Heart right ventricle (tissue), 16 donors: ENCODE measurements at regions not wholly inside any gene's neighbourhood (a gene's known extent, or its start where the extent isn't known, plus 50 kb on each side); places are given as distances from the start of the nearest gene placed in this dataset.

Experiments
- ATAC-seq, 8 donors: fragments of 200-7000 bp; cut with Tn5 transposase; one replicate each; pipeline ENCODE4 v1.9.1; 2020; ENCODE audit warnings: mild to moderate bottlenecking in 8 of 8, moderate library complexity in 8 of 8, moderate number of reproducible peaks in 1 of 8
- DNase-seq, 2 donors: peaks; one replicate each; pipeline ENCODE4 v3.0.0-alpha.2; 2020
- H3K27ac ChIP-seq, 10 donors: fragments of 200-600 bp; sonication (generic) in 2 of 10; one replicate each; pipeline versions ENCODE4 v1.5.0 to v1.8.0; 2020 to 2022; ENCODE audit warnings: mild to moderate bottlenecking in 3 of 10
- H3K27me3 ChIP-seq, 7 donors: fragments of 200-600 bp; one replicate each; pipeline ENCODE4 v1.8.0; 2021 to 2022; ENCODE audit warnings: mild to moderate bottlenecking in 2 of 7
- H3K36me3 ChIP-seq, 9 donors: fragments of 200-600 bp; sonication (generic) in 1 of 9; one replicate each; pipeline versions ENCODE4 v1.5.0 to v1.8.0; 2020 to 2022; ENCODE audit warnings: mild to moderate bottlenecking in 2 of 9
- H3K4me1 ChIP-seq, 9 donors: fragments of 200-600 bp; sonication (generic) in 1 of 9; one replicate each; pipeline versions ENCODE4 v1.5.0 to v1.8.0; 2020 to 2022; ENCODE audit warnings: mild to moderate bottlenecking in 4 of 9
- H3K4me3 ChIP-seq, 10 donors: fragments of 200-600 bp; sonication (generic) in 2 of 10; one replicate each; pipeline versions ENCODE4 v1.5.0 to v1.8.0; 2020 to 2022; ENCODE audit warnings: mild to moderate bottlenecking in 7 of 10, moderate library complexity in 2 of 10
- H3K9me3 ChIP-seq, 11 donors: fragments of 200-600 bp in 10 of 11; sonication (generic) in 2 of 11; one replicate each; pipeline versions ENCODE4 v1.5.0 to v1.8.0; 2013 to 2022; ENCODE audit warnings: mild to moderate bottlenecking in 2 of 11, control low read depth in 1 of 11, moderate library complexity in 1 of 11
- WGBS, 2 donors: extraction: QIAGEN DNeasy Blood & Tissue Kit; methylation state at CpG; one replicate each; pipeline ENCODE4 v1.1.7; 2013; ENCODE audit warnings: inconsistent platforms in 1 of 2; 5-methylcytosine and 5-hydroxymethylcytosine counted together
- intact Hi-C, 10 donors: fragments of 100-400 bp; cut with DNase I; formaldehyde crosslinking; loops; one replicate each; pipeline versions ENCODE4 v1.11.1 to v1.14.2; 2022
- TF ChIP-seq, protein P1 (sequence below), 9 donors: fragments of 200-600 bp; sonication (generic) in 2 of 9; IDR thresholded peaks; one replicate each; pipeline versions ENCODE4 v1.5.0 to v1.8.0; 2021 to 2022; ENCODE audit warnings: antibody characterized with exemption in 9 of 9, mild to moderate bottlenecking in 5 of 9, moderate library complexity in 1 of 9
- donor health status: Arrhythmogenic right ventricular cardiomyopathy.
- donor health status: ischemic (EF 13 %, LVEDD 7.1; RV severe dilation, severe dysfunction).
- donor health status: healthy with polysubstance abuse.
- donor health status: DM: no; HTN: yes; CAD: no.
- donor health status: DM: no; HTN: no; CAD: no.
- donor health status: ischemic (EF 25% LVEDD 6.9; RV normal size, moderate dysfunction).
- donor health status: ischemic (EF 25% LVEDD 5.7; RV mildly dilated, moderate dysfunction).
- donor health status: healthy.
- donor health status: DM: yes; HTN: yes; CAD: no.
- donor health status: Ischemic cardiomyopathy.
- donor health status: ischemic (EF 35%, LVEDD 5.7; RV mildly dilated, moderate dysfunction).
- donor health status: nonischemic (EF 11% LVEDD 7.7; RV severe dilation, severe dysfunction).
- donor health status: DM: yes; HTN: yes; CAD: no.
- donor health status: PGD.
- donor health status: ischemic (EF 29% LVEDD 5.4; RV normal size, mild dysfunction).
- donor health status: nonischemic (EF 23%, LVEDD 6.1; RV moderate dilation, normal function).

DNA sequence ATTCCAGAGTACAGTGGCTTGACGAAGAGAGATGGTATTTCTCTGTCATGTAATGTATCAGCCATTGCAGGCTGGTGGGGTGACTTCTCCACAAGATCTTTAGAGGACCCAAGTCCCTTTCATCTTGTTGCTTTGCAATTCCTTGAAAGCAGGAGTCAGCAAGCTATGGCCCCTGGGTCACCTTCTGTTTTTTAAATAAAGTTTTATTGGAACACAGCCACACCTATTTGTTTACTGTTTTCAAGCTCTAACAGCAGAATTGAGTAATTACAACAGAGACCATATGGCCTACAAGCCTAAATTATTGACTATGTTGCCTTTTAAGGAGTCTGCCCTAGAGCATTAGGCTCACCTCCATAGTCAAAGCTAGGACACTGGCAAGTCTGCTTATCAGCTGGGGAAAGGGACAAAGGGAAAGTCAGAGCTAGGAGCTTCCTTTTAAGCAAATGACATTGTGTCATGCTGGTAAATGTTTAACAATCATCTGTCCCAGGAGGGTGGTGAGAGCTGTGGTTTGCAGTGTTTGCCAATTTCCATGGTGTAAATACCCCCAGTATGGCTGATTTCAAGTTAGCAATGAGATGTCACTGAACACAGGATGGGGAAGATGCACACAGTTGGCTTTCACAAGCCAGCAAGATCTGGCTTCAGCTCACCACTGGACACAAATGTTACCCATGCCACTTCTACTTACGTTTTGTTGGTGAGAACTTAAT is 87.7 kb upstream of the PWP1 start:
- intact Hi-C loops = no loop called here
- Histone ChIP-seq H3K4me1 (no peaks in the 10 kb centered on the region), H3K9me3 (peaks cover 0 to 34% (median 8%) of the 10 kb centered on the region in 11 donors), H3K36me3 (no peaks in the 10 kb centered on the region), H3K4me3 (no peak overlapping the region), H3K27me3 (no peaks in the 10 kb centered on the region), H3K27ac (no peak overlapping the region)
- TF ChIP-seq, protein P1, sequence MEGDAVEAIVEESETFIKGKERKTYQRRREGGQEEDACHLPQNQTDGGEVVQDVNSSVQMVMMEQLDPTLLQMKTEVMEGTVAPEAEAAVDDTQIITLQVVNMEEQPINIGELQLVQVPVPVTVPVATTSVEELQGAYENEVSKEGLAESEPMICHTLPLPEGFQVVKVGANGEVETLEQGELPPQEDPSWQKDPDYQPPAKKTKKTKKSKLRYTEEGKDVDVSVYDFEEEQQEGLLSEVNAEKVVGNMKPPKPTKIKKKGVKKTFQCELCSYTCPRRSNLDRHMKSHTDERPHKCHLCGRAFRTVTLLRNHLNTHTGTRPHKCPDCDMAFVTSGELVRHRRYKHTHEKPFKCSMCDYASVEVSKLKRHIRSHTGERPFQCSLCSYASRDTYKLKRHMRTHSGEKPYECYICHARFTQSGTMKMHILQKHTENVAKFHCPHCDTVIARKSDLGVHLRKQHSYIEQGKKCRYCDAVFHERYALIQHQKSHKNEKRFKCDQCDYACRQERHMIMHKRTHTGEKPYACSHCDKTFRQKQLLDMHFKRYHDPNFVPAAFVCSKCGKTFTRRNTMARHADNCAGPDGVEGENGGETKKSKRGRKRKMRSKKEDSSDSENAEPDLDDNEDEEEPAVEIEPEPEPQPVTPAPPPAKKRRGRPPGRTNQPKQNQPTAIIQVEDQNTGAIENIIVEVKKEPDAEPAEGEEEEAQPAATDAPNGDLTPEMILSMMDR (IDR thresholded peaks at IDR 0.05) = no peak
- DNase-seq = no peak
- WGBS, 2 donors = 79 to 81% methylated on average over 2 of the region's 2 CpGs
- no peak for ATAC-seq

DNA sequence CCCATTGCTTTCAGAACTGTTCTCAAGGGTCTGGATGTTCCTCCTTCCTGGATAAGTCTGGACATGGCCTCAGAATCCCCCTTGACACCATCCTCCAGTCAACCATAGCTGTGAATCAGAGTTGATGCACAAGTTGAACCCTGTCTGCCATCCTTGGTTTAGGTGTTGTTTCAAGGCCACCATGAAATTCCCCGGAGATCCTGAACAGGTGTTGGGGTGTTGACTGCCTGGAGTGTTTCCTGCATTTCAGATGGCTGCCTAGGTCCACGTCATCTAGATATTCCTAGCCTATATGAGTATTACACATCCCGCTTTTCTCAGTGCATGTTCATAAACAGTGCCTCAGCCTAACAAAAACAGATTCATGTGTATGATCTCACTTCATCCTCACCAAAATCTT is 86.7 kb upstream of the PWP1 start:
- Histone ChIP-seq H3K36me3 (no peaks in the 10 kb centered on the region), H3K9me3 (peaks cover 0 to 23% (median 2%) of the 10 kb centered on the region in 11 donors), H3K27me3 (no peaks in the 10 kb centered on the region), H3K27ac (no peak overlapping the region), H3K4me1 (no peaks in the 10 kb centered on the region), H3K4me3 (no peak overlapping the region)
- ATAC-seq = no peak
- DNase-seq = no peak
- 81 to 88% methylated on average over 3 of the region's 3 CpGs for WGBS, 2 donors
- intact Hi-C loops = no loop called here
- TF ChIP-seq, protein P1 (IDR thresholded peaks at IDR 0.05) = no peak

DNA sequence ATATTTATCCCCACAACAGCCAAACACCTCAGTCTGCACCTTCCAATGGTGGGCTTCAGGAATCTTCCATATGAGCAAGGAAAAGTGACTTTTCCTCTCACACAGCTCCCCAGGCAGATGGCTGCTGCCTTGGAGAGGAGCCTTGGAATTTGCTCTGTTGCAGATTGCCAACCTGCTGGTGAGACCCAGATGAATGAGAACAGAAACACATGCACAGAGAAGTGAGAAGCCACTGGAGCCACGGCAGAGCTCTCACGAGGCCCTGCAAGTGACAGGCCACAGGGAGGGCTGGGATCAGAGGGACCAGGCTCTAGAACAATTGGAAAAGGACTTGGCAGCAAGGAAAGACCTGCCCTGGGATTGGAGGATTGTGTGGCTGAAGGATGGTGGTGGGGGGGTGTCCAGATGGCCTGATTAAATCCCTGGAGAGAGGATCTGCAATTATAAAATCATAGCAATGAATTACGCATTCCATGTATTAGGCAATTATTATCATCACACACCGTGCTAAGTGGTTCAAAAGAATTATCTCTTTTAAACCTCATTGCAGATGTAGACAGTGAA is 84.9 kb upstream of the PWP1 start:
- H3K36me3 ChIP-seq = no peaks in the 10 kb centered on the region
- ATAC-seq = no peak

DNA sequence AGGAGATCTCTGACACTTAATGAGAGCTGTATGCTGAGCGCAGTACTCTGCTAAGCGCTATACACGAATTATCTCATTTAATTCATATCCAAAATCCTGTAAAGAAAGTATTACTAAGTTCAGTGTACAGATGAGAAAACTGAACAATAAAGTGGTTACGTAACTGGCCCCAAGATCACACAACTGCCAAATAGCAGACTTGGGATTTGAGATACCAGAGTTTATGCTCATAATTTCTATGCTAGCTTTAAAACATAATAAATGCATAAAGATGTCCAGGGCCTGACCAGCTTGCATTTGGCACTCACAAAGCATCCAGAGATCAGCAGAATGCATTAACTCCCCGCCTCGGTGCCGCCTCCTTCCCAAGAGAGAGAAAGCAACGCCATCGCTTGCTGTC is 83.2 kb upstream of the PWP1 start:
- H3K4me1 ChIP-seq = no peaks in the 10 kb centered on the region
- H3K36me3 ChIP-seq = no peaks in the 10 kb centered on the region
- DNase-seq (no peak), ATAC-seq (no peak)
- H3K9me3 ChIP-seq = peaks cover 0 to 11% (median 0%) of the 10 kb centered on the region in 11 donors
- no peaks in the 10 kb centered on the region for H3K27me3 ChIP-seq
- H3K4me3 ChIP-seq = no peak overlapping the region
- no peak overlapping the region for H3K27ac ChIP-seq
- intact Hi-C loops = loop anchor here in 4 of 10 donors (10.0 kb wide), 4 partner anchors 148 to 378 kb away; no protein-coding TSS in a partner anchor
- WGBS, 2 donors = 78% methylated on average over 9 of the region's 9 CpGs
- TF ChIP-seq, protein P1 (IDR thresholded peaks at IDR 0.05) = no peak

More for the DNA sequence above, 84.9 kb upstream of the PWP1 start:
- no peaks in the 10 kb centered on the region for H3K27me3 ChIP-seq
- no peaks in the 10 kb centered on the region for H3K4me1 ChIP-seq
- intact Hi-C loops = loop anchor here in 4 of 10 donors (10.0 kb wide), 4 partner anchors 146 to 376 kb away; no protein-coding TSS in a partner anchor
- DNase-seq = no peak
- TF ChIP-seq, protein P1 (IDR thresholded peaks at IDR 0.05) = no peak
- H3K9me3 ChIP-seq = peaks cover 0 to 17% (median 0%) of the 10 kb centered on the region in 11 donors
- no peak overlapping the region for H3K4me3 ChIP-seq
- 67 to 81% methylated on average over 4 of the region's 4 CpGs for WGBS, 2 donors
- H3K27ac ChIP-seq = no peak overlapping the region
